Activated CD4-positive, alpha-beta T cell treated with anti-CD3 and anti-CD28 coated beads, Interleukin-2, Interleukin-4, amounts not matched to agents 100 ng/mL and 50 ng/mL, durations not matched to agents 16 hours and 8 hours (primary cell): ENCODE measurements at regions not wholly inside any gene's neighbourhood (a gene's known extent, or its start where the extent isn't known, plus 50 kb on each side); places are given as distances from the start of the nearest gene placed in this dataset.

Experiments
- DNase-seq: peaks from one replicate; pipeline ENCODE4 v3.0.0-alpha.2; 2020; ENCODE audit warnings: low spot score

- DNase-seq, result no peak
Measured at GRCh38 chr5:74122175-74122574, 496.2 kb downstream of the ARHGEF28 start.

DNA sequence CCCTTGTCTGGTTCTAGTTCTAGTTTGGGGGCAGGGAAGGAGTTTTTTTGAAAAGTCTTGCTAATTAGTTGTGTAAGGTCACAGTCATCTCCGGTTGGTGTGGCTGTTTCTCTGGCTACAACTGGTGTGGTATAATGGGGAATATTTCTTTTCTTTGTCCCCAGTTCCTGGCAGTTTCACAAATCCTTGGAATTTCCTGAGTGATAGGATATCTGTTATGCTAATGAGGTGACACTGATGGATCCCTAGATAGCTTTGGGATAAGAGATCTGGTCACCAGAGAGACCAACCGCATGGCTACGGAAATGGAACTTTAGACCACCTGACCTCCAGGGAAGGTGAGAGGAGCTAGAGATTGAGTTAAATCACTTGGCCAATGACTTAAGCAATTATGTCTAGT is 494.6 kb downstream of the ARHGEF28 start:
- DNase-seq, result no peak

DNA sequence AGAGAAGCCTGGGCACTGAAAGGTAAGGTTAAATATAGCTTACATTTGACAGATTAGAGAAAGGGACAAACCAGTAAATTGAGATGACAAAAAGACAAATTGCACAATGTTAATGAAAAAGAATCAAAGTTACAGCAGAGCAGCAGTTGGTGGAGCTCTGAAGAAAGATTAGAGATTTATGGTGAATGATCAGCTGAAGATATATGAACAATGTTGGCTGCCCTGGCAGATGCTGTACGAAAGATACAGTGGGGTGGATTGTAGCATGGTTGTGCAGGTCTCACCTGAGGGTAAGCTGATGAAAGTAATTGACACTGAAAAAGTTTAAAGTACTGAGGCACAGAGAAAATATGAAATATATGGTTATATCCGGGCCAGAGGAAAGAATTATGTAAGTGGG is 492.1 kb downstream of the ARHGEF28 start:
- no peak for DNase-seq

GRCh38 chr5:74116984-74117383 is 491.0 kb downstream of the ARHGEF28 start:
- no peak for DNase-seq

- DNase-seq, result no peak
Measured at GRCh38 chr5:74116266-74116665, 490.3 kb downstream of the ARHGEF28 start.

DNA sequence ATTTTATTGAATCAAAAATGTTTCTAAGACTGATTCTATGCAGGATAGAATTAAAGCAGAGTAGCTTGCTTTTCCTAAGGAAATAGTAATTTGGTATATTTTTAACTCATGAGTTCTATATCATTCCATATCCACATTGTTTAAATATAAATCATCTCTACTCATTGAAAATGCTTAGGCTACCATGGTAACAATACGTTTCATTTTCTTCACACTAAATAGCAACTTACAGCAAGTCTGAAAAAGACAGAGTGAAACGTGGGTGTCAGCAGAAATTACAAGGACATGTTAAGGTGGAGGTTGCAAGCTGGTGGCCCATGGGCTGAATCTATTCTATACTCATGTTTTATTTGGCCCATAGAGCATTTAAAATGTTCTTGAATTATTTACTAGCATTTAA is 487.9 kb downstream of the ARHGEF28 start:
- DNase-seq, result no peak

DNA sequence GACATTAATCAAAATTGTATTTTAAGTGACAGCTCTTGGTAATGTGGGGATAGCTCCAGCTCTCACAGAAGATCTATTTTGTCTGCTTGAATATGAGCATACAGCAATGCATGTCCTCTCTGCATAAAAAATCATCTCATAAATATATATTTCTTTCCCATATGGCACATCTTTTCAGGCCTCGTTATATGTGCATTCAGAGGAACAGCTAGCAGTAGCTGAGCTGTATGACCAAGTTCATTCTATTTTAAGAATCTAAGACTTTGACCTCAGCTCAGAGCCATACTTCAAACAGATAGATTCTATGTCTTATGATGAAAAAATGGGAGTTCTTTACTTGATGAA is 487.2 kb downstream of the ARHGEF28 start:
- no peak for DNase-seq

DNA sequence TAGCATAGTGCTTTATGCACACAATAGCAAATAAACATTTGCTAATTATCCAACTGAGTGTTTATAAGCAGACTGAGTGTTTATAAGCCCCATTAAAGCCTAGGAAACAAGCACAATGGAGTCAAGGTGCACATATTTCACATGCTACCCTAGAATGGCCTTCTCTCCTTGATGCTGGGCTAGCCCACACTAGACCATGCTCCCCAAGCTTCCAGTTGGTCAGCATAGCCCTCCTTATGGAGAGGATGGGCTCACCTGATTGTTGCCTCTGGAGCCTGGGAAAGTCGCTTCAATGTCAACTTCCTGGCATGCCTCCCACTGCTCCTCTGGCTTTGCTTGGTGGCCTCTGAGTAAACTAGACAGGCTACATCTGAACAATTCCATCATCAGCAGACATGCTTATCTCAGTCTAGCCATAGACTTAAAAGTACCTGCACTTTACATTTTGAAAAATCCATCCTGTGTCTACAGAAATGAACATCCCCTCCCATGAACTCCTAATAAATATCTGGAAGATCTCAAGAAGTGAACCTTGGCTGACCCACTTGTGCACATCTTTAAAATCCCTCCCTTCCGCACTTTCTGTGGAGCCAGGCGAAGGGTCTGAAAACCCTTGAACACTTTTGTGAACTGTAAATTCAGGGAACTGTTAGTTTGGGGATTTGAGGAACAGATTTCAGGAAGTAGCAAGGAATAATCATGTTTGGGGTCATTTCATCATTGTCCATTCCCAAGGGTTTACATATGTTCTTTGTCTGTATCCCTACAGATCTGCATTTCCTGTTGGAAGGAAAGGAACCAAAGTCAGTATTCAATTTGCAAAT is 486.6 kb downstream of the ARHGEF28 start:
- DNase-seq, result no peak

DNA sequence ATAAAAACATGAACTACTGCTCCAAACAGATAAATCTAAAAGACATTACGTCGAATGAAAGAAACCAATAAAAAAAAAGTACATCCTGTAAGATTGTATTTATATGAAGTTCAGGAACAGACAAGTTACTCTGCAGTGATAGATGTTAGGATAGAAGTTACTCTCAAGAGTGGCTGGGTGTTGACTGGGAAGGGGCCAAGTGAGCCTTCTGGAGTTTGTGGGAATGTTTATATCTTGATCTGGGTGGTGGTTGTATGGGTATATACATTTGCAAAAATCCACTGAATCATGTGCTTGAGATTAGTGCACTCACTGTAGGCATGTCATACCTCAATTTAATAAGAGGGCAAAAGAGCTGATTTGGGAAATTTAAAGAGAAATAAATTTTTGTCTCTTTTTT is 485.8 kb downstream of the ARHGEF28 start:
- DNase-seq, result no peak

GRCh38 chr5:74109344-74109743 is 483.3 kb downstream of the ARHGEF28 start:
- DNase-seq, result no peak

GRCh38 chr5:74107899-74108298 is 481.9 kb downstream of the ARHGEF28 start:
- no peak for DNase-seq

GRCh38 chr5:74105126-74105780 is 479.3 kb downstream of the ARHGEF28 start:
- DNase-seq, result no peak

DNA sequence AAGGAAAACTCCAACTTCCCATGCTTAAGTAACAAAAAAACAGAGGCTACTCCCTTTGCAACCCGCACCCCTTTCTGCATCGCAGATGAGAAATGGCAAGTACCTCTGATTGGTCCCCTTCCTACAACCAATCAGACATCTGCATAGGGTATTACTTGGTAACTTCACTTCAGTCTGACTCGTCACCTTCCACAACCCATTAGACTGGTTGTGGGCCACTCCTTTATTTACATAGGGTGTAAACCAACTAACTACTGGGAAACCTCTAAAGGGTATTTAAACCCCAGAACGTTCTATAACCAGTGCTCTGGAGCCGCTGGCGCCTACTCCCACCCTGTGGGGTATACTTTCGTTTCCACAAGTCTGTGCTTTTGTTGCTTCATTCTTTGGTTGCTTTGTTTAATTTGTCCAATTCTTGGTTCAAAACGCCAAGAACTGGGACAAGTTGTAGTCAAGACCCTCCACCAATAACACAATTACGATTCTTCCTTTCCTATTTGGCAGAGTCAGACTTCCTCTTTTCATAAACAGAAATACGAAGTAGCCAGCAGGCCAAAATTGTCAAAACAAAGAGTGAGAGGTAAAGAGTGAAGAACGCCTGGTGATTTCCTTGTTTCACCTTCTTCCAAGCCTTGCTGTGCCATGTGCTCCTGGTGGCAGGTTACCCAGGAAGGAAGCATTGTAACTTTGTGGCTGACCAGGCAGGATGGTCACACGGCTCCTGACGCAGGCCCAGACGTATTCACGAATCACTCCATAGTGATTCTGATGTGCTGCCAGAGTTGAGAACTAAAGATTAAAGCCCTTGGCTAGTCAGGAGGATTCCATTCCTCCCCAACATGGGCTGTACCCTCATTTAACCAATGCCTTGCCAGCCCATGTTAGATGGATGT is 477.4 kb downstream of the ARHGEF28 start:
- DNase-seq, result no peak

GRCh38 chr5:74100268-74100665 is 474.3 kb downstream of the ARHGEF28 start:
- DNase-seq, result no peak

DNA sequence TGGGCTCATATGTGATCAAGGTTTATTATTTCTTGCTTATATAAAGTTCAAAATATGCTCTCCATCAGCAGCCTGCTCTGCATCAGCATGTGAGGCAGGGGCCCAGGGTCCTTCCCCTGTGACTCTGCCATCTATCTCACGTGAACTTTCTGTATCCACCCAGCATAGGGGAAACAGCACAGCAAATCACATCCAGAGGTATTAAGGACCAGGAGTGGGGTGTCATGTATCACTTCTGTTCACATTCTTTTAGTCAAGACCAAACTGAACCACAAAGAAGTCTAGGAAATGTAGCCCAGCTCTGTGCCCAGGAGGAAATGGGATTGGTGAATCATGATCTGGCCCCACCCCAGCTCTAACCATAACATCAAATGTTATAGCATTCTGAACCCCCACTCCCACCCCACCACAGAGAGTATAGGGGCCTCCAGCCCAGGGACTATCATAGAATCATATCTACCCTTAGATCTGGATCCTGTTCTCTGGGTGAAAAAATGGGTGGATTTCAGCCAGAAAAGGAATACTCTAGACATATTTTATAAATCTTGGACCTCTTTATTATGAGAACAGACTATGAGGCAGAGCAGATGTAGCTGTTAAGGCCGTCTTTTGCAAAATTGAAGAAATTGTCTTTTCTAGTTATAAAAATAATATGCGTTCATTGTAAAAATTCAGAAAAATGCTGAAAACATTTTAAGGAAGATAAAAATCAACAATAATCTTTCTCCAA is 473.7 kb downstream of the ARHGEF28 start:
- no peak for DNase-seq

- DNase-seq, result no peak
Measured at GRCh38 chr5:74098941-74099340, 472.9 kb downstream of the ARHGEF28 start.

- DNase-seq, result no peak
Measured at GRCh38 chr5:74098456-74098855, 472.5 kb downstream of the ARHGEF28 start.

DNA sequence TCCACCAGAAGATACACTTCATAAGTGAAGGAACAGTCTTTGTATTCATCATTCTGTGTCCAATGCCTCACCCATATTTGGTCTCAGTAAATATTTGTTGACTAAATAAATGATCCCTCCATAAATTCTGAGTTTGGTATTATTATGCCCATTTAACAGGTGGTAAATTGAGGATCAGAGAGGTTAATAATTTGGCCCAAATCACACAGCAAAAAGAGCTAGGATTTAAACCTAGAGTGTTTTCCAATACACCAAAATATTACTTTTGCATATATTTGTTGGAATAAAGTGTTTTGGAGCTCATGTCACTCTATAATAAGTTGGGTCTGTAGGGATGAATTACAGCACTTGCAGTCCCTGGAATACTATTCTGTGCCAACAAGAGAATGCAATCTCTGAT is 470.3 kb downstream of the ARHGEF28 start:
- DNase-seq, result no peak

GRCh38 chr5:74095871-74096270 is 469.9 kb downstream of the ARHGEF28 start:
- DNase-seq, result no peak

GRCh38 chr5:74094782-74095108 is 468.7 kb downstream of the ARHGEF28 start:
- no peak for DNase-seq

- DNase-seq, result no peak
Measured at GRCh38 chr5:74094096-74094781, 468.2 kb downstream of the ARHGEF28 start.

DNA sequence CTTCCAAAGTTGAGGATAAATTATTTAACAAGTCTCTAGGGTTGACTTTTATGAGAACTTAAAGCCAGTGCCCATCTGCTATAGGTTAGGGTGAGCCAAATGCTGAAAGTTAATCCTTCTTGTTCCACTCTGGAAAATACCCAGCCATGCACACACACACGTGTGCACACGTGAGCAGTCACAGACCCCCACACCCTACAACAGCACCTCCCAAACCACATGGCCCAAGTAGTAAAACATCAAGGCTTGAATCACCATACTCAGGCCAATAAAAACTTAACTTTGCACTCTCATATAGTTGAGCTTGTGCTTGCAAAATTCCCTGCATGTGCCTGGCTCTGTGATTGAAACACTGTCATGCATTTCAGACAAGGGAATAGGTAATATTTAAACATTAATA is 467.6 kb downstream of the ARHGEF28 start:
- DNase-seq, result no peak
